ENCODE measurements at regions not wholly inside any gene's neighbourhood (a gene's known extent, or its start where the extent isn't known, plus 50 kb on each side); places are given as distances from the start of the nearest gene placed in this dataset.

DNA sequence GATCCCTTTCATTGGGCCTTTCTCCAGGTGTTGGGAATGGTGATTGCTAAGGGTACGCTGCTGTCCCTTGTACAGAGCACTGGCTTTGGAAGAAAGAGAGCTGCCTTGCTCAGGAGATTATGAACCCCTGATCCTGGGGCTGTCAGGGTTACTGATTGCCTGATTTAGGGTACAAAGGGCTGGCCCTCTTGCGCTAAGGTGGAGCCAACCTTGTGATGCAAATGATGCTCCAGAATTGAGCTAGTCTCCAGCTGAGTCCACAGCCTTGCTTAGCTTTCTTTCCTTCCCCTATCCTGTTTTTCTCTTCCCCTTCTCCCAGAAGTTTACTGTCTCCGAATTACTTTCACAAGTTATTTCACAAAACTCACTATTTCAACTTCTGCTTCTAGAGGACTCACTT lies 334.7 kb downstream of the AMY1C start:
- Mint-ChIP-seq H3K4me3 (ENCODE audit: unreplicated experiment) (no peak overlapping the region), H3K27ac (ENCODE audit: low read depth, unreplicated experiment) (no peak overlapping the region), H3K9me3 (ENCODE audit: unreplicated experiment) (no peaks in the 10 kb centered on the region), H3K27me3 (ENCODE audit: insufficient read depth, unreplicated experiment) (no peaks in the 10 kb centered on the region), H3K4me1 (ENCODE audit: insufficient read depth, unreplicated experiment) (no peaks in the 10 kb centered on the region), H3K36me3 (ENCODE audit: insufficient read depth, unreplicated experiment) (no peaks in the 10 kb centered on the region)
- POLR2A ChIA-PET = no interaction called here
- CTCF ChIA-PET = no interaction called here
- intact Hi-C loops (cut with micrococcal nuclease) = no loop called here
- TF ChIP-seq, protein P1, sequence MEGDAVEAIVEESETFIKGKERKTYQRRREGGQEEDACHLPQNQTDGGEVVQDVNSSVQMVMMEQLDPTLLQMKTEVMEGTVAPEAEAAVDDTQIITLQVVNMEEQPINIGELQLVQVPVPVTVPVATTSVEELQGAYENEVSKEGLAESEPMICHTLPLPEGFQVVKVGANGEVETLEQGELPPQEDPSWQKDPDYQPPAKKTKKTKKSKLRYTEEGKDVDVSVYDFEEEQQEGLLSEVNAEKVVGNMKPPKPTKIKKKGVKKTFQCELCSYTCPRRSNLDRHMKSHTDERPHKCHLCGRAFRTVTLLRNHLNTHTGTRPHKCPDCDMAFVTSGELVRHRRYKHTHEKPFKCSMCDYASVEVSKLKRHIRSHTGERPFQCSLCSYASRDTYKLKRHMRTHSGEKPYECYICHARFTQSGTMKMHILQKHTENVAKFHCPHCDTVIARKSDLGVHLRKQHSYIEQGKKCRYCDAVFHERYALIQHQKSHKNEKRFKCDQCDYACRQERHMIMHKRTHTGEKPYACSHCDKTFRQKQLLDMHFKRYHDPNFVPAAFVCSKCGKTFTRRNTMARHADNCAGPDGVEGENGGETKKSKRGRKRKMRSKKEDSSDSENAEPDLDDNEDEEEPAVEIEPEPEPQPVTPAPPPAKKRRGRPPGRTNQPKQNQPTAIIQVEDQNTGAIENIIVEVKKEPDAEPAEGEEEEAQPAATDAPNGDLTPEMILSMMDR (IDR thresholded peaks at IDR 0.05; ENCODE audit: unreplicated experiment) = no peak
- no TSS peak for BruUV-seq (replicated peaks)
- no peak for DNase-seq (ENCODE audit: unreplicated experiment)

DNA sequence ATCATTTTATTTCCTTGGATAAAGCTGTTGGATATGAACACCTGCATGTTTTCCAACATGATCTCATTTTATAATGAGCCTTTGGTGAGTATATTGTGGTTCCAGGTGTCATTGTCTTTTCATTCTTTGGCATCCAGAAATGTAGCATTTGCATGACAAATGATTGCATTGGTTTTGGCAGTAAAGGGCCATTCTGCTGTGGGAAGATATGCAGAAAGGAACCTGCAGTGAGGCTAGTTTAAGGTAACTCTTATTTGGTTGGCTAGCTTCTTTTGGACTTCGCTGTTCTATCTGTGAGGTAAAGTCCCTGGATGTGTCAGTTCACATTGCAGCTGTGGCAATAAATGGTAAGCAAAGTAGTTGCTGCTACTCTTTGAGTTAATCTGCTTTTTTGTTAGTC lies 343.0 kb downstream of the AMY1C start:
- DNase-seq (ENCODE audit: unreplicated experiment) = no peak
- Mint-ChIP-seq H3K27ac (ENCODE audit: low read depth, unreplicated experiment) (no peak overlapping the region), H3K27me3 (ENCODE audit: insufficient read depth, unreplicated experiment) (peaks cover 12% of the 10 kb centered on the region), H3K9me3 (ENCODE audit: unreplicated experiment) (no peaks in the 10 kb centered on the region), H3K4me3 (ENCODE audit: unreplicated experiment) (no peak overlapping the region), H3K4me1 (ENCODE audit: insufficient read depth, unreplicated experiment) (no peaks in the 10 kb centered on the region), H3K36me3 (ENCODE audit: insufficient read depth, unreplicated experiment) (no peaks in the 10 kb centered on the region)
- TF ChIP-seq, protein P1 (IDR thresholded peaks at IDR 0.05; ENCODE audit: unreplicated experiment) = no peak
- intact Hi-C loops (cut with micrococcal nuclease) = no loop called here
- ChIA-PET CTCF (no interaction called here), POLR2A (no interaction called here)
- no TSS peak for BruUV-seq (replicated peaks)

DNA sequence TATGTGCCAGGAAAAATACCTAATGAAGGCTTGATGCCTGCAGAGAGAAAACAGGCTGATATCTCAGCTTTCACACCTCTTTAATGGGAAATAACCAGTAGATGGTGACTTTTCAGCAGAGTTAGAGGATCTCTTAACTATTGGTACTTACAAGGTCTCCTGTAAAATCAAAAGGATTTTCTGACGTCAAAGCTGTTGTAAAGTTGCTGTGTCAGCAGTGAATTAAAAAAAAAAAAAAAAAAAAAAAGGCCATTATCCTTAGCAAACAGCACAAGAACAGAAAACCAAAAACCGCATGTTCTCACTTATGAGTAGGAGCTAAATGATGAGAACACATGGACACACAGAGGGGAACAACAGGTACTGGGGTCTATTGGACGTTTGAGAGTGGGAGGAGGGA lies 349.1 kb downstream of the AMY1C start:
- Mint-ChIP-seq H3K4me3 (ENCODE audit: unreplicated experiment) (no peak overlapping the region), H3K9me3 (ENCODE audit: unreplicated experiment) (no peaks in the 10 kb centered on the region), H3K27ac (ENCODE audit: low read depth, unreplicated experiment) (no peak overlapping the region), H3K36me3 (ENCODE audit: insufficient read depth, unreplicated experiment) (no peaks in the 10 kb centered on the region), H3K4me1 (ENCODE audit: insufficient read depth, unreplicated experiment) (no peaks in the 10 kb centered on the region), H3K27me3 (ENCODE audit: insufficient read depth, unreplicated experiment) (peaks cover 32% of the 10 kb centered on the region)
- TF ChIP-seq, protein P1 (IDR thresholded peaks at IDR 0.05; ENCODE audit: unreplicated experiment) = no peak
- DNase-seq (ENCODE audit: unreplicated experiment) = no peak
- intact Hi-C loops (cut with micrococcal nuclease) = no loop called here
- ChIA-PET POLR2A (interaction anchor here (0.7 kb wide), 1 partner anchor 327 kb away, joined by 3 read pairs; no protein-coding TSS in a partner anchor), CTCF (interaction anchor here (0.6 kb wide), 1 partner anchor 531 kb away, joined by 4 read pairs; no protein-coding TSS in a partner anchor)
- BruUV-seq (replicated peaks) = no TSS peak

DNA sequence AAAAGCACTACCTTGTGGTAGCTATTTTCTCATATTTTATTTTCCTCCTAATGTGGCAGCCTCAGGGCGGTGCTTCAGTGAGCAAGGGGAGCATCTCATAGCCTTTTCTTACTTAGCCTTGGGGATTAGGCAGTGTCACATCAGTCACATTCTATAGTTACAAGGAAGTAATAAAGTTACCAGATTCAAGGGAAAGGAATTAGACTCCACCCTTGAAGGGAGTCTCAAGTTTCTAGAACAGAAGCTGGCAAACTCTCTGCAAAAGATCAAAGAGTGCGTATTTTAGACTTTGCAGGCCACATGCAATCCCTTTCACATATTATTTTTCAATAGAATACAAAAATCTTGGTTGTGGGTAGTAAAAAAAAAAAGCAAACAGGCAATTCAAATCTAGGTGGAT lies 350.4 kb downstream of the AMY1C start:
- no peaks in the 10 kb centered on the region for H3K9me3 Mint-ChIP-seq (ENCODE audit: unreplicated experiment)
- BruUV-seq (replicated peaks) = no TSS peak
- no peak overlapping the region for H3K27ac Mint-ChIP-seq (ENCODE audit: low read depth, unreplicated experiment)
- TF ChIP-seq, protein P1 (IDR thresholded peaks at IDR 0.05; ENCODE audit: unreplicated experiment) = no peak
- peaks cover 37% of the 10 kb centered on the region for H3K27me3 Mint-ChIP-seq (ENCODE audit: insufficient read depth, unreplicated experiment)
- H3K4me1 Mint-ChIP-seq (ENCODE audit: insufficient read depth, unreplicated experiment) = peaks cover 8% of the 10 kb centered on the region
- intact Hi-C loops (cut with micrococcal nuclease) = no loop called here
- ChIA-PET CTCF (no interaction called here), POLR2A (no interaction called here)
- H3K36me3 Mint-ChIP-seq (ENCODE audit: insufficient read depth, unreplicated experiment) = no peaks in the 10 kb centered on the region
- H3K4me3 Mint-ChIP-seq (ENCODE audit: unreplicated experiment) = no peak overlapping the region
- DNase-seq (ENCODE audit: unreplicated experiment) = no peak

All from MCF 10A (cell line).